ENCODE measurements at regions not wholly inside any gene's neighbourhood (a gene's known extent, or its start where the extent isn't known, plus 50 kb on each side); places are given as distances from the start of the nearest gene placed in this dataset.

GRCh38 chr5:13553896-13554295 lies 390.6 kb downstream of the DNAH5 start (continued):
- TF ChIP-seq ATF6 (CRISPR knock-in tag; IDR thresholded peaks at IDR 0.05): no peak
- TF ChIP-seq STAT6 (CRISPR knock-in tag; conservative IDR thresholded peaks at IDR 0.05; ENCODE audit: low read depth): no peak
- TF ChIP-seq TCF7 (CRISPR knock-in tag; IDR thresholded peaks at IDR 0.05; ENCODE audit: low read depth): 0 out of 2 replicates have a peak, but pooled peaks have one; percentile 64
- 0 out of 2 replicates have a peak, but pooled peaks have one; percentile 39 for TF ChIP-seq E2F4 (CRISPR knock-in tag; IDR thresholded peaks at IDR 0.05; ENCODE audit: borderline replicate concordance, low read depth)
- TF ChIP-seq ZNF219 (CRISPR knock-in tag; IDR thresholded peaks at IDR 0.05; ENCODE audit: borderline replicate concordance): 0 out of 2 replicates have a peak, but pooled peaks have one; percentile 69
- TF ChIP-seq MAX (CRISPR knock-in tag; IDR thresholded peaks at IDR 0.05): peak; percentile 58; the same call in 1 of the 2 replicates
- TF ChIP-seq USF1 (CRISPR knock-in tag; IDR thresholded peaks at IDR 0.05): peak; percentile 58; the same call in 1 of the 2 replicates
- no peak for TF ChIP-seq AR (CRISPR knock-in tag; IDR thresholded peaks at IDR 0.05)
- TF ChIP-seq TEAD4 (CRISPR knock-in tag; IDR thresholded peaks at IDR 0.05): peak; percentile 58; the same call in 1 of the 2 replicates
- TF ChIP-seq JUN (CRISPR knock-in tag; IDR thresholded peaks at IDR 0.05): peak; percentile 88; the same call in 1 of the 2 replicates
- no peak for TF ChIP-seq FOXJ3 (CRISPR knock-in tag; IDR thresholded peaks at IDR 0.05; ENCODE audit: borderline replicate concordance)
- no peak for TF ChIP-seq ZNF416 (CRISPR knock-in tag; IDR thresholded peaks at IDR 0.05)
- TF ChIP-seq ELF4 (CRISPR knock-in tag; IDR thresholded peaks at IDR 0.05; ENCODE audit: low read depth): no peak
- TF ChIP-seq SMAD3 (CRISPR knock-in tag; IDR thresholded peaks at IDR 0.05; ENCODE audit: borderline replicate concordance): peak; percentile 40; the same call in 1 of the 2 replicates
- no peak for TF ChIP-seq HMGXB4 (CRISPR knock-in tag; IDR thresholded peaks at IDR 0.05)
- no peak for TF ChIP-seq CDX4 (CRISPR knock-in tag; IDR thresholded peaks at IDR 0.05; ENCODE audit: borderline replicate concordance)
- peak; percentile 68; the same call in 1 of the 2 replicates for TF ChIP-seq ATF1 (CRISPR knock-in tag; IDR thresholded peaks at IDR 0.05)
- TF ChIP-seq NR2C2 (CRISPR knock-in tag; IDR thresholded peaks at IDR 0.05): no peak
- peak; percentile 81; the same call in 1 of the 2 replicates for TF ChIP-seq TEAD1 (CRISPR knock-in tag; IDR thresholded peaks at IDR 0.05)
- no peak for TF ChIP-seq PREB (CRISPR knock-in tag; IDR thresholded peaks at IDR 0.05; ENCODE audit: borderline replicate concordance)

Data from WTC11 (cell line).